Endothelial cell (in vitro differentiated cells): ENCODE measurements at regions not wholly inside any gene's neighbourhood (a gene's known extent, or its start where the extent isn't known, plus 50 kb on each side); places are given as distances from the start of the nearest gene placed in this dataset.

ENCODE experiments used
- DNase-seq: peaks from one replicate; pipeline ENCODE4 v3.0.0; 2021; ENCODE audit warnings: low spot score
- H3K27ac Mint-ChIP-seq: one replicate; pipeline ENCODE4 v1.8.0; 2021; ENCODE audit warnings: mixed read lengths, inconsistent platforms; ENCODE audit not compliant: unreplicated experiment
- H3K27me3 Mint-ChIP-seq: one replicate; pipeline ENCODE4 v1.8.0; 2021; ENCODE audit warnings: mild to moderate bottlenecking, moderate library complexity, mixed read lengths, inconsistent platforms; ENCODE audit not compliant: unreplicated experiment
- H3K36me3 Mint-ChIP-seq: one replicate; pipeline ENCODE4 v1.8.0; 2021; ENCODE audit warnings: mild to moderate bottlenecking, low read depth, mixed read lengths, inconsistent platforms; ENCODE audit not compliant: unreplicated experiment
- H3K4me1 Mint-ChIP-seq: one replicate; pipeline ENCODE4 v1.8.0; 2021; ENCODE audit warnings: mild to moderate bottlenecking, mixed read lengths, inconsistent platforms; ENCODE audit not compliant: unreplicated experiment
- H3K4me3 Mint-ChIP-seq: one replicate; pipeline ENCODE4 v1.8.0; 2021; ENCODE audit warnings: mild to moderate bottlenecking, mixed read lengths, inconsistent platforms; ENCODE audit not compliant: unreplicated experiment
- H3K9me3 Mint-ChIP-seq: one replicate; pipeline ENCODE4 v1.8.0; 2021; ENCODE audit warnings: mixed read lengths, inconsistent platforms; ENCODE audit not compliant: unreplicated experiment
- CTCF ChIP-seq: fragments of 200-600 bp; sonication (generic); IDR thresholded peaks from one replicate; pipeline ENCODE4 v1.5.0; 2021; ENCODE audit warnings: antibody characterized with exemption; ENCODE audit not compliant: unreplicated experiment

DNA sequence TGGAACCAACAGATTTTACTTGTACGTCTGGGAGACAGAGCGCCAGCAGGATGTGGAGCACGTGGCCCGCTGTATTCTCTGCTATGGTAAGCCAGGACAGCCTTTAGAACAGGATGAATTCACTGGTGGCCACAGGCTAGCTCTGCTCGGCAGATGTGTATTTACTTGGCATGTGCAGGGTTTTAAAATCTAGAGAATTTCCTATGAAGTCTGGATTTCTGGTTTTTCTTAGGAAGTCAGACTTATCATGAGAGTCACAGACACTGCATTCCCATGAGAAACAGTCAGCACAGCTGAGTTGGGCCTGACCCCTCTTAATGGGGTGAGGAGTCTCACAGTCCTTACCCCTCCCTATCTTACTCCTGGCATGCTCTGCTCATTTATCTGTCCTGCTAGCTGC, 84.6 kb upstream of the COL6A5 start:
- Mint-ChIP-seq H3K9me3 (no peaks in the 10 kb centered on the region), H3K4me3 (no peak overlapping the region), H3K36me3 (no peaks in the 10 kb centered on the region), H3K4me1 (no peaks in the 10 kb centered on the region), H3K27me3 (no peaks in the 10 kb centered on the region), H3K27ac (no peak overlapping the region)
- TF ChIP-seq CTCF: no peak
- no peak for DNase-seq

DNA sequence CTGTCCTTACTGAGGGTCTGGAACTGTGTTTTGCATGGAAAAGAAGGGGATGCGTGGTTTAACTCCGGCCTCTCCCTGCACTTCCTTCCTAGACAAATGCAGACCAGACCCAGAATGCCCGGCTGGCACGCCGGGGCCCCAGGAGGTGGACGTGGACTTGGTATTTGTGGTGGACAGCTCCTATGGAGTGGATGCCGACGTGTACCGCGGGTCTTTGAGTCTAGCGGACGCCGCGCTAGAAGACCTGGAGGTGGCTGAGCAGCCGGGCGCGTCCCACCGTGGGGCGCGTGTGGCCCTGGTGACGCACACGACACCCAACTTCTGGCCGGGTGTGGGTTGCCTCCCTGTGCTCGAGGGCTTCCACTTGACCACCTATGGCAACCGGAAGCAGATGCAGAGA, 81.8 kb upstream of the COL6A5 start:
- Mint-ChIP-seq H3K27ac (no peak overlapping the region), H3K4me3 (no peak overlapping the region), H3K4me1 (no peaks in the 10 kb centered on the region), H3K27me3 (no peaks in the 10 kb centered on the region), H3K36me3 (no peaks in the 10 kb centered on the region), H3K9me3 (no peaks in the 10 kb centered on the region)
- no peak for DNase-seq
- no peak for TF ChIP-seq CTCF

- Mint-ChIP-seq H3K27ac (no peak overlapping the region), H3K36me3 (no peaks in the 10 kb centered on the region), H3K4me1 (no peaks in the 10 kb centered on the region), H3K4me3 (no peak overlapping the region), H3K27me3 (no peaks in the 10 kb centered on the region), H3K9me3 (no peaks in the 10 kb centered on the region)
- no peak for DNase-seq
- TF ChIP-seq CTCF: no peak
Observed at GRCh38 chr3:130266817-130267216, 78.7 kb upstream of the COL6A5 start.

- DNase-seq: no peak
- Mint-ChIP-seq H3K4me1 (no peaks in the 10 kb centered on the region), H3K36me3 (no peaks in the 10 kb centered on the region), H3K9me3 (no peaks in the 10 kb centered on the region), H3K27ac (no peak overlapping the region), H3K4me3 (no peak overlapping the region), H3K27me3 (no peaks in the 10 kb centered on the region)
- peak; percentile 81 for TF ChIP-seq CTCF
Observed at GRCh38 chr3:130276203-130276803, 69.2 kb upstream of the COL6A5 start.

DNA sequence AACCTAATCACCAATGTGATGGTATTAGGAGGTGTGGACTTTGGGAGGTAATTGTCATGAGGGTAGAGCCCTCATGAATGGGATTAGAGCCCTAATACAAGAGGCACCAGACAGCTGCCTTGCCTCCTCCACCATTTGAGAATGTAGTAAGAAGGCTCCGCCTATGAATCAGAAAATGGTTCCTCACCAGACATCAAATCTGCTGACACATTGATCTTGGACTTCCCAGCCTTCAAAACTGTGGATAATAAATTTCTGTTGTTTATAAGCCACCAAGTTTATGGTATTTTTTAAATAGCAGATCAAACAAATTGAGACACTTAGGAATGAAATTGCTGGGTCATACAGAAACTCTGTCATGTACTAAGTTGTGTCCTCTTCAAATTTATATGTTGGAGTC, 56.8 kb upstream of the COL6A5 start:
- no peak overlapping the region for H3K4me3 Mint-ChIP-seq
- no peaks in the 10 kb centered on the region for H3K9me3 Mint-ChIP-seq
- DNase-seq: no peak
- no peaks in the 10 kb centered on the region for H3K4me1 Mint-ChIP-seq
- H3K27me3 Mint-ChIP-seq: no peaks in the 10 kb centered on the region
- H3K36me3 Mint-ChIP-seq: no peaks in the 10 kb centered on the region
- no peak overlapping the region for H3K27ac Mint-ChIP-seq
- no peak for TF ChIP-seq CTCF
